Upper lobe of left lung (tissue), 6 donors: ENCODE measurements at regions not wholly inside any gene's neighbourhood (a gene's known extent, or its start where the extent isn't known, plus 50 kb on each side); places are given as distances from the start of the nearest gene placed in this dataset.
"Not testable (repeated sequence)": the region's sequence is repeated elsewhere in the genome, so short reads cannot be mapped to it uniquely, and the experiment has no call there.

Source experiments
- ATAC-seq, 2 donors: fragments of 200-7000 bp; cut with Tn5 transposase; one replicate each; pipeline ENCODE4 v1.9.1; 2022; ENCODE audit warnings: mild to moderate bottlenecking in 2 of 2, moderate library complexity in 2 of 2; ENCODE audit not compliant: low FRiP score in 2 of 2
- DNase-seq, 2 donors: peaks; one replicate each; pipeline ENCODE4 v3.0.0-alpha.2; 2019 to 2020
- H3K27ac ChIP-seq, 4 donors: fragments of 200-600 bp; sonication (generic); one replicate each; pipeline ENCODE4 v1.5.1; 2016 to 2019
- H3K27me3 ChIP-seq, 4 donors: fragments of 200-600 bp; sonication (generic); one replicate each; pipeline ENCODE4 v1.5.1; 2017 to 2019
- H3K36me3 ChIP-seq, 4 donors: fragments of 200-600 bp; sonication (generic); one replicate each; pipeline ENCODE4 v1.5.1; 2016 to 2019
- H3K4me1 ChIP-seq, 4 donors: fragments of 200-600 bp; sonication (generic); one replicate each; pipeline ENCODE4 v1.5.1; 2018 to 2019
- H3K4me3 ChIP-seq, 4 donors: fragments of 200-600 bp; sonication (generic); one replicate each; pipeline ENCODE4 v1.5.1; 2017 to 2019; ENCODE audit warnings: mild to moderate bottlenecking in 2 of 4, moderate library complexity in 1 of 4
- H3K9me3 ChIP-seq, 4 donors: fragments of 200-600 bp; sonication (generic); one replicate each; pipeline ENCODE4 v1.5.1; 2018 to 2019
- EP300 ChIP-seq, 4 donors: sonication (generic); formaldehyde crosslinking; IDR thresholded peaks; one replicate each; pipeline ENCODE4 v1.5.1; 2017; ENCODE audit warnings: antibody characterized with exemption in 4 of 4, control low read depth in 2 of 4
- POLR2A ChIP-seq, 4 donors: fragments of 450-650 bp; IDR thresholded peaks; one replicate each; pipeline ENCODE4 v1.5.1; 2016 to 2017; ENCODE audit warnings: antibody characterized with exemption in 4 of 4, mild to moderate bottlenecking in 2 of 4
- POLR2AphosphoS5 ChIP-seq, 2 donors: sonication (generic); formaldehyde crosslinking; IDR thresholded peaks; one replicate each; pipeline ENCODE4 v1.5.1; 2017; ENCODE audit warnings: antibody characterized with exemption in 2 of 2
- WGBS, 2 donors: methylation state at CpG; one replicate each; pipeline ENCODE4 v1.1.5; 2017 to 2018; 5-methylcytosine and 5-hydroxymethylcytosine counted together
- TF ChIP-seq, protein P1 (sequence below), 6 experiments: fragments of 450-650 bp in 4 of 6; fragments of 200-600 bp in 2 of 6; sonication (generic) in 2 of 6; IDR thresholded peaks; one replicate each; pipeline ENCODE4 v1.5.1; 2016 to 2019; ENCODE audit warnings: antibody characterized with exemption in 6 of 6
- donor health status: DM: no; HTN: no; CAD: no; lungs with moderate emphysema.
- donor health status: DM: no; HTN: yes; CAD: no; lungs with severe emphysema.

DNA sequence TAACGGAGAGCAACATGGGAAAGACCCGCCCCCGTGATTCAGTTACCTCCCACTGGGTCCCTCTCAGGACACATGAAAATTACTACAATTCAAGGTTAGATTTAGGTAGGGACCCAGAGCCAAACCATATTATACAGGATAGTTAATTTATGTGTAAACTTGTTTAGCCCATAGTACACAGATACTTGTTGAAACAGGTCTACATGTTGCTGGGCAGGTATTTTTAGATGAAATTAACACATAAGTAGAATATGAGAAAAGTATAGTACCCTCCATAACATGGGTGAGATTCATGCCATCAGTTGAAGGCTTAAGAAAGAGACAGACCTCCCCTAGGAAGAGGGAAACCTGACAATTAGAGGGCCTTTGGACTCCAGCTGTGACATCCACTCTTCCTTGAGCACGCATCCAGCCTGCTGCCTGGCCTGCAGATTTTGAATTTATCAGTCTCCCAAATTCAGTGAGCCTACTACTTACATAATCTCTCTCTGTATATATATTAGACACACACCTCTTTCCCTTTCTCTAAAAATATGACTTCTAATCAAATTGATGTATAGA lies 463.5 kb upstream of the NETO1 start:
- ATAC-seq = no peak
- Histone ChIP-seq H3K27ac (no peak overlapping the region), H3K4me1 (no peaks in the 10 kb centered on the region), H3K27me3 (no peaks in the 10 kb centered on the region), H3K4me3 (no peak overlapping the region), H3K36me3 (no peaks in the 10 kb centered on the region), H3K9me3 (no peaks in the 10 kb centered on the region)
- TF ChIP-seq EP300 (IDR thresholded peaks at IDR 0.05) (no peak), POLR2A (IDR thresholded peaks at IDR 0.05) (no peak), POLR2AphosphoS5 (IDR thresholded peaks at IDR 0.05) (no peak)
- TF ChIP-seq, protein P1, sequence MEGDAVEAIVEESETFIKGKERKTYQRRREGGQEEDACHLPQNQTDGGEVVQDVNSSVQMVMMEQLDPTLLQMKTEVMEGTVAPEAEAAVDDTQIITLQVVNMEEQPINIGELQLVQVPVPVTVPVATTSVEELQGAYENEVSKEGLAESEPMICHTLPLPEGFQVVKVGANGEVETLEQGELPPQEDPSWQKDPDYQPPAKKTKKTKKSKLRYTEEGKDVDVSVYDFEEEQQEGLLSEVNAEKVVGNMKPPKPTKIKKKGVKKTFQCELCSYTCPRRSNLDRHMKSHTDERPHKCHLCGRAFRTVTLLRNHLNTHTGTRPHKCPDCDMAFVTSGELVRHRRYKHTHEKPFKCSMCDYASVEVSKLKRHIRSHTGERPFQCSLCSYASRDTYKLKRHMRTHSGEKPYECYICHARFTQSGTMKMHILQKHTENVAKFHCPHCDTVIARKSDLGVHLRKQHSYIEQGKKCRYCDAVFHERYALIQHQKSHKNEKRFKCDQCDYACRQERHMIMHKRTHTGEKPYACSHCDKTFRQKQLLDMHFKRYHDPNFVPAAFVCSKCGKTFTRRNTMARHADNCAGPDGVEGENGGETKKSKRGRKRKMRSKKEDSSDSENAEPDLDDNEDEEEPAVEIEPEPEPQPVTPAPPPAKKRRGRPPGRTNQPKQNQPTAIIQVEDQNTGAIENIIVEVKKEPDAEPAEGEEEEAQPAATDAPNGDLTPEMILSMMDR (IDR thresholded peaks at IDR 0.05) = no peak
- 85 to 92% methylated on average over 4 of the region's 4 CpGs for WGBS, 2 donors
- no peak for DNase-seq

DNA sequence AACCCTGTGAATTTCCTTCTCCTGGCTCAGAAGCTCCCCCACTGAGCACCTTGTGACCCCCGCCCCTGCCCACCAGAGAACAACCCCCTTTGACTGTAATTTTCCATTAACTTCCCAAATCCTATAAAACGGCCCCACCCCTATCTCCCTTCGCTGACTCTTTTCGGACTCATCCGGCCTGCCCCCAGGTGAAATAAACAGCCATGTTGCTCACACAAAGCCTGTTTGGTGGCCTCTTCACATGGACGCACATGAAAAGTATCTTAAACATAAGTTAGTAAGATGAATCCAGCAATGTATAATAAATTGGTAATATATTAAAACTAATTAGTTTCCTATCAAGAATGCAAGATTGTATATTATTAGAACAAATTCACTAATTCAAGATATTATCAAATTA lies 462.3 kb upstream of the NETO1 start:
- not testable (repeated sequence) for H3K36me3 ChIP-seq, ATAC-seq

DNA sequence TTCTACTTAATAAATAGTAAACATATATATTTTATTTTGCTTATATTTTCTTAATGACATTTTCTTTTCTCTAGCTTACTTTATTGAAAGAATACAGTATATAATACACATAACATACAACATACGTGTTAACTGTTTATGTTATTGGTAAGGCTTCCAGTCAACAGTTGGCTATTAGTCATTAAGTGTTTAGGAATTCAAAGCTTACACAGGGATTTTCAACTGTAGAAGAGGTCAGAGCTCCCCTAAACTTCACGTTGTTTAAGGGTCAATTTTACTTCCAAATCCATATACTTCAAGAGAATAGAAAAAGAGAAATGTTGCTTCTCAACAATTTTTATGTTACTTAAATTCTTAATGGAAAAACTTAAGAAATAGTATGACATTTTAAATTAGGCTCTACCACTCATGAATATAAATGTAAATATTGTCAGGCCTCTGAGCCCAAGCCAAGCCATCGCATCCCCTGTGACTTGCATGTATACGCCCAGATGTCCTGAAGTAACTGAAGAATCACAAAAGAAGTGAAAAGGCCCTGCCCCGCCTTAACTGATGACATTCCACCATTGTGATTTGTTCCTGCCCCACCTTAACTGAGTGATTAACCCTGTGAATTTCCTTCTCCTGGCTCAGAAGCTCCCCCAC lies 456.5 kb upstream of the NETO1 start:
- not testable (repeated sequence) for H3K36me3 ChIP-seq, H3K4me1 ChIP-seq, H3K4me3 ChIP-seq, ATAC-seq, H3K9me3 ChIP-seq, H3K27me3 ChIP-seq, DNase-seq, H3K27ac ChIP-seq
- WGBS, 2 donors = 76 to 87% methylated on average over 4 to 5 of the region's 5 CpGs

More for the DNA sequence above, 462.3 kb upstream of the NETO1 start:
- not testable (repeated sequence) for H3K27me3 ChIP-seq, H3K27ac ChIP-seq, H3K4me3 ChIP-seq, DNase-seq, H3K9me3 ChIP-seq, H3K4me1 ChIP-seq
- 91 to 93% methylated on average over 5 to 6 of the region's 6 CpGs for WGBS, 2 donors

DNA sequence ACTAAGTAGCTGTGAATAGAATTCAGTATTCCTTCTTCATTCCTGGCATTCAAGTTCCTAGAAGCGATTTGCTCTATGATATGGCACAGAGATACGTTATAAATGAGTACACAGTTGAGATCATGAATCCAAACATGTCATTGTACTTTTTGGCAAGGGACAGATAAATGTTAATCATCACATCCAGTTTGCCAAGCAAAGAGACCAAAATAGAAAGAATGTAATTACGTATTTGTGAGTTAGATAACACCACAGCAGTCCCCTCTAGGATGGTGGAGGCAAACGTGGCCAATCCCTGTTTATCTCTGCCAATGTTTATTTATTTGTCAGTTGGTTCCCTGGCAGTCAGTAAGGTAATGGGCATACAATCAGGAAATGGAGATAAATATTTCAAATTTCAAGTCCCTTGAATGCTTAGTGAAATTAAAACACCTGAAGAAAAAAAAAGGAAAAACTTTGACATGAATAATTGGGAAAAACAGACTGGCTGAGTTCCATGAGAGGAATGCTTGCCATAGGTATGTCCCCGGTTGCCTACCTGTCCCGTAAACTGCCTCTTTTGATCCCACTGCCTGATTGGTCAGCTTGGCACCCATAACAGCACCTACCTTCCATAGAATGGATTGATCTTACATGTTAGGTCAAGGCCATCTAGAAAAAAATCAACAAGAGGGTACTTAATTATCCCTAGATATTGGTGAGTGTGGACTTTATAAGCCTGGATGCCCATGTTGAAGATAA lies 451.1 kb upstream of the NETO1 start:
- Histone ChIP-seq H3K27ac (no peak overlapping the region), H3K36me3 (no peaks in the 10 kb centered on the region), H3K27me3 (no peaks in the 10 kb centered on the region), H3K4me1 (no peaks in the 10 kb centered on the region), H3K9me3 (no peaks in the 10 kb centered on the region), H3K4me3 (no peak overlapping the region)
- 45 to 57% methylated on average over 6 of the region's 6 CpGs for WGBS, 2 donors
- ATAC-seq (no peak), DNase-seq (no peak)
- TF ChIP-seq EP300 (IDR thresholded peaks at IDR 0.05) = no peak

DNA sequence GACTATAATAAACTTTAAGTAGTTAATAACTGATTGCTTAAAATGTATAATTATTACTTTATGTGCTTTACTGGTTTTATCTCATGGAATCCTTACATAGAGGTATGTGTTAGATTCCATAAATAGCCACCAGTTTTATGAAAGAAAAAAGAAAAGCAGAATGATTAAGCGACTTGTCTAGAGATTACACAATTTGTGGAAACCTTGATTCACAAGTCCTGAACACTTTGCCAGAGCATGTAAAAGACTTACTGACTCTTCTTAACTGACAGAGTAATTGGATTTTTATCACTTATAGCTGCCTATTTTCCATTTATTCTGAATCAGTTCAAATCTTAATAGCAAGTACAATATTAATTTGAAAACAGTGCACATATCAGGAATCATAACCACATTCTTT lies 448.7 kb upstream of the NETO1 start:
- no peaks in the 10 kb centered on the region for H3K27me3 ChIP-seq
- TF ChIP-seq POLR2AphosphoS5 (IDR thresholded peaks at IDR 0.05) = no peak
- no peak for TF ChIP-seq POLR2A (IDR thresholded peaks at IDR 0.05)
- no peak for TF ChIP-seq EP300 (IDR thresholded peaks at IDR 0.05)
- TF ChIP-seq, protein P1 (IDR thresholded peaks at IDR 0.05) = no peak
- H3K36me3 ChIP-seq = no peaks in the 10 kb centered on the region
- no peak overlapping the region for H3K4me3 ChIP-seq
- no peaks in the 10 kb centered on the region for H3K4me1 ChIP-seq
- DNase-seq (no peak), ATAC-seq (no peak)
- 66 to 81% methylated on average over 1 of the region's 1 CpG for WGBS, 2 donors
- H3K27ac ChIP-seq = no peak overlapping the region
- H3K9me3 ChIP-seq = no peaks in the 10 kb centered on the region

DNA sequence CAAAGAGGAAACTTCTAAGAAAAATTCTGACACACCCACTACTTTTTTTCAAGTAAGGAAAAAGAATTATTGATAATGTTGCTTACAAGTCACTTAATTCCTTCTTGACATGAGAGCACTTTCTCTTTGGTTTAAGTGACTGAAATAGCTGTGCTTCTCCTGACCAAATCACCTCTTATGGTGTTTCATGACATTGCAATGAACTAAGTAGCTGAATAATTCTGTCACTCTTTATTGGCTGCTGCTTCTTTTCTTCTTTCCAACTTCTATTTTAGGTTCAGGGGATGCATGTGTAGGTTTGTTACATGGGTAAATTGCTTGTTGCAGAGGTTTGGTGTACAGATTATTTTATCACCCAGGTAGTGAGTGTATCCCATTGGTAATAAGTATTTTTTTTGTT lies 447.6 kb upstream of the NETO1 start:
- H3K27ac ChIP-seq = no peak overlapping the region

More for the DNA sequence above, 447.6 kb upstream of the NETO1 start:
- Histone ChIP-seq H3K4me1 (no peaks in the 10 kb centered on the region), H3K4me3 (no peak overlapping the region), H3K36me3 (no peaks in the 10 kb centered on the region), H3K27me3 (no peaks in the 10 kb centered on the region), H3K9me3 (no peaks in the 10 kb centered on the region)
- no peak for DNase-seq
- ATAC-seq = no peak
- TF ChIP-seq POLR2A (IDR thresholded peaks at IDR 0.05) = no peak
- TF ChIP-seq POLR2AphosphoS5 (IDR thresholded peaks at IDR 0.05) = no peak
- TF ChIP-seq, protein P1 (IDR thresholded peaks at IDR 0.05) = no peak
- TF ChIP-seq EP300 (IDR thresholded peaks at IDR 0.05) = no peak
